Parathyroid adenoma (tissue), 2 donors: ENCODE measurements at regions not wholly inside any gene's neighbourhood (a gene's known extent, or its start where the extent isn't known, plus 50 kb on each side); places are given as distances from the start of the nearest gene placed in this dataset.

Experiments used
- H2AFZ ChIP-seq: fragments of 300-600 bp; sonication (generic); one replicate; pipeline ENCODE4 v1.7.0; 2017; ENCODE audit warnings: antibody characterized with exemption, mild to moderate bottlenecking
- H3K27ac ChIP-seq: fragments of 300-600 bp; sonication (generic); one replicate; pipeline ENCODE4 v1.7.0; 2017
- H3K27me3 ChIP-seq: fragments of 300-600 bp; sonication (generic); one replicate; pipeline ENCODE4 v1.7.0; 2017; ENCODE audit warnings: low read length; ENCODE audit not compliant: control insufficient read depth, insufficient read depth
- H3K36me3 ChIP-seq: fragments of 300-600 bp; sonication (generic); one replicate; pipeline ENCODE4 v1.7.0; 2017; ENCODE audit warnings: low read length; ENCODE audit not compliant: control insufficient read depth, insufficient read depth
- H3K4me1 ChIP-seq: fragments of 300-600 bp; sonication (generic); one replicate; pipeline ENCODE4 v1.7.0; 2017; ENCODE audit warnings: control low read depth
- H3K4me2 ChIP-seq: fragments of 300-600 bp; sonication (generic); one replicate; pipeline ENCODE4 v1.7.0; 2017; ENCODE audit warnings: low read length
- H3K4me3 ChIP-seq: fragments of 300-600 bp; sonication (generic); one replicate; pipeline ENCODE4 v1.7.0; 2017; ENCODE audit warnings: low read depth, low read length
- H3K79me2 ChIP-seq: fragments of 300-600 bp; sonication (generic); one replicate; pipeline ENCODE4 v1.7.0; 2017; ENCODE audit warnings: control low read depth
- H3K9ac ChIP-seq: fragments of 300-600 bp; sonication (generic); one replicate; pipeline ENCODE4 v1.7.0; 2017; ENCODE audit warnings: mild to moderate bottlenecking
- H3K9me3 ChIP-seq: fragments of 300-600 bp; sonication (generic); one replicate; pipeline ENCODE4 v1.7.0; 2017; ENCODE audit warnings: low read length; ENCODE audit not compliant: control insufficient read depth
- CTCF ChIP-seq: fragments of 300-600 bp; sonication (generic); IDR thresholded peaks from one replicate; pipeline ENCODE4 v1.7.0; 2017; ENCODE audit warnings: antibody characterized with exemption, mild to moderate bottlenecking
- donor health status: primary hyperparathyroidism.

GRCh38 chr10:131448883-131449282 is 137.4 kb upstream of the TCERG1L start:
- no peak for TF ChIP-seq CTCF
- Histone ChIP-seq H3K9me3 (no peaks in the 10 kb centered on the region), H2AFZ (no peak overlapping the region), H3K36me3 (no peaks in the 10 kb centered on the region), H3K4me2 (no peak overlapping the region), H3K9ac (no peak overlapping the region), H3K4me3 (no peak overlapping the region), H3K4me1 (peaks cover 6% of the 10 kb centered on the region), H3K27me3 (peaks cover 13% of the 10 kb centered on the region), H3K27ac (no peak overlapping the region), H3K79me2 (no peaks in the 10 kb centered on the region)

GRCh38 chr10:131450216-131450765 is 138.8 kb upstream of the TCERG1L start:
- TF ChIP-seq CTCF, result no peak
- Histone ChIP-seq H3K9me3 (no peaks in the 10 kb centered on the region), H3K4me2 (no peak overlapping the region), H3K9ac (no peak overlapping the region), H3K27ac (no peak overlapping the region), H3K4me3 (no peak overlapping the region), H3K79me2 (no peaks in the 10 kb centered on the region), H2AFZ (no peak overlapping the region), H3K4me1 (peaks cover 8% of the 10 kb centered on the region), H3K36me3 (no peaks in the 10 kb centered on the region), H3K27me3 (peaks cover 12% of the 10 kb centered on the region)

DNA sequence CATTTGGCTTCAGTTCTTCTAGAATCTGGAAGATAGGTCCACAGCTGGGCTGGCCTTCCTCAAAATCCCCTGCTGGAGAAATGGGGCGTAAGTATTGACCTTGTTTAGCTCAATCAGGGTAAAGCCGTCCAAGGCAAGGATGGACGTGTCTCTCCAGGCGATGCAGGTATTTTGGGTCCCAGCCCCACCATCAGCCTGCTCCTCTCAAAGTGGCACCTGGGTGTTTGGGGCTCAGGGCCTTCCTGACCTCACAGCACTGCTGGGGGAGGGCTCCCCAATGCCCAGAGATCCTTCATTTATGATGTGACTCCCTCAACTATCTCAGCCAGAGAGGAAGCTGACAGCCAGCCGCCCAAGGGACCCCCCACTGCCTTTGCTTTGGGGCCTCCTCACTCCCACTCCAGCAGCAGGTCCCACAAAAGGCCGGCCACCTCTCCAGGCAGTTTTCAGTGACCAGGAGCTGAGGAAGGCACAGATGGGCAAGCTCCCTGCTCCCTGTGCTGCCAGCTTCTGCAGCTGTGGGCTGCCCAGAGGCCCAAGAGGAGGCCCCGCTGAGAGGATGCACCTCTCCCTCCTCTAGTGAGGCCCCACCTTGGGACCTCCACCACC is 140.0 kb upstream of the TCERG1L start:
- Histone ChIP-seq H3K4me1 (peaks cover 8% of the 10 kb centered on the region), H3K9ac (no peak overlapping the region), H3K4me2 (no peak overlapping the region), H3K27me3 (peaks cover 12% of the 10 kb centered on the region), H3K4me3 (no peak overlapping the region), H3K36me3 (no peaks in the 10 kb centered on the region), H3K27ac (no peak overlapping the region), H2AFZ (no peak overlapping the region), H3K79me2 (no peaks in the 10 kb centered on the region), H3K9me3 (no peaks in the 10 kb centered on the region)
- TF ChIP-seq CTCF, result no peak

DNA sequence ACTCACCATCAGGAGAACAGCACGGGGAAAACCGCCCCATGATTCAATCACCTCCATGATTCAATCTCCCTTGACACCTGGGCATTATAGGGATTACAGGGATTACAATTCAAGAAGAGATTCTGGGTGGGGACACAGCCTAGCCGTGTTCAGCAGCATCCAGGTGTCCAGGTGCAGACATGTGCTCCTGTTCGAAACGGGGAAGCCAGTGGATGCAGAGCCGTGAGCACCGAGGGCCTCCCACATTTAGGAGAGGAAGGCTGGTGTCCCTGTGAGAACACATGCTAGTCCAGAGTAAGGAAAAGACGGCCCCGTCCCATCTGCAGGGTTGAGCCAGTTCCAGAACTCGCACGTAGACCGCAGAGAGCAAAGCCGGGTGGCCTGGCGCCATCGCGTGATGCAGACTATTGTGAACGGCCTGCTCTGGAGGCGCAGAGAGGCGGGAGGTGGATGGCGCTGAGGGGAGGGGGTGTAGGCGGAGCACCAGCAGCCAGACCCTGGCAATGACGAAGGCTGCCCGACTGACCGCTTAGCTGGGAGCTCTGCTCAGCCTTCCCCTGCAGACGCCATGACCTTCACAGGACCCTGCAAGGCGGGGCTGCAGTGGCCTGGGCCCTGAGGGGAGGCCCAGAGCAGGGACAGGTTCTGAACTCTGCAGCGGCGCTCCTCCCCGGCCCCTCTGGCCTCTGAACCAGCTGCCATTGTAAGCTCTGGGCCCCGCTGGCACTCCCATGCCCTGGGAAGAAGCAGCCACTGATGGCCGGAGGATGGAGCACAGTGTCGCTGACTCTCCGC is 141.6 kb upstream of the TCERG1L start:
- Histone ChIP-seq H3K4me3 (no peak overlapping the region), H3K9me3 (no peaks in the 10 kb centered on the region), H3K4me1 (peaks cover 8% of the 10 kb centered on the region), H3K4me2 (no peak overlapping the region), H3K9ac (no peak overlapping the region), H3K36me3 (no peaks in the 10 kb centered on the region), H3K27ac (no peak overlapping the region), H3K27me3 (peaks cover 12% of the 10 kb centered on the region), H3K79me2 (no peaks in the 10 kb centered on the region), H2AFZ (peak overlapping the region; percentile 79)
- TF ChIP-seq CTCF, result no peak
